PC-9 (cell line): ENCODE measurements at regions not wholly inside any gene's neighbourhood (a gene's known extent, or its start where the extent isn't known, plus 50 kb on each side); places are given as distances from the start of the nearest gene placed in this dataset.

Experiments used
- BruUV-seq: library from RNA; stranded (reverse); fragments of 400-500 nt; replicated peaks from 2 replicates; lab custom pipeline; 2021; lab: Mats Ljungman, UMichigan
- CTCF ChIA-PET: fragments of 300-600 bp; sonication (Branson Sonifier 250); formaldehyde crosslinking; loops from one replicate; lab custom pipeline; 2022; ENCODE audit warnings: antibody characterized with exemption; lab: Charles Lee
- POLR2A ChIA-PET: fragments of 300-600 bp; sonication (Branson Sonifier 250); formaldehyde crosslinking; loops from one replicate; lab custom pipeline; 2022; ENCODE audit warnings: antibody characterized with exemption; ENCODE audit not compliant: unreplicated experiment; lab: Charles Lee
- DNase-seq, 2 experiments: peaks; one replicate each; pipeline versions ENCODE4 v3.0.0 to v3.0.0-alpha.2; 2015 to 2022; ENCODE audit warnings: mixed read lengths in 1 of 2
- H2AFZ ChIP-seq: fragments of 200-600 bp; sonication (generic); 2 replicates; pipeline ENCODE4 v1.8.1; 2017; ENCODE audit warnings: antibody characterized with exemption
- H3F3A ChIP-seq: fragments of 200-600 bp; sonication (generic); 2 replicates; pipeline ENCODE4 v1.8.1; 2017; ENCODE audit warnings: antibody characterized with exemption, mild to moderate bottlenecking, low read depth; ENCODE audit not compliant: insufficient read depth
- H3K27ac ChIP-seq: fragments of 200-600 bp; sonication (generic); 2 replicates; pipeline ENCODE4 v1.6.1; 2016; ENCODE audit warnings: mixed run types
- H3K27me3 ChIP-seq: fragments of 200-600 bp; sonication (generic); 2 replicates; pipeline ENCODE4 v1.6.1; 2016; ENCODE audit warnings: low read depth, mixed run types; ENCODE audit not compliant: insufficient read depth
- H3K36me3 ChIP-seq: fragments of 200-600 bp; sonication (generic); 2 replicates; pipeline ENCODE4 v1.6.1; 2016; ENCODE audit warnings: low read depth, mixed run types
- H3K4me1 ChIP-seq: fragments of 200-600 bp; sonication (generic); replicated peaks from 2 replicates; pipeline ENCODE4 v1.6.1; 2016; ENCODE audit warnings: mixed run types; ENCODE audit not compliant: insufficient read depth
- H3K4me2 ChIP-seq: fragments of 200-600 bp; sonication (generic); 2 replicates; pipeline ENCODE4 v1.6.1; 2017; ENCODE audit warnings: mixed run types
- H3K4me3 ChIP-seq: fragments of 200-600 bp; sonication (generic); 2 replicates; pipeline ENCODE4 v1.6.1; 2016; ENCODE audit warnings: mixed run types
- H3K79me2 ChIP-seq: fragments of 200-600 bp; sonication (generic); 2 replicates; pipeline ENCODE4 v1.6.1; 2017; ENCODE audit warnings: low read depth, mixed run types
- H3K9me2 ChIP-seq: fragments of 200-600 bp; sonication (generic); 2 replicates; pipeline ENCODE4 v1.8.1; 2017; ENCODE audit warnings: mild to moderate bottlenecking; ENCODE audit not compliant: insufficient read depth
- H3K9me3 ChIP-seq: fragments of 200-600 bp; sonication (generic); 2 replicates; pipeline ENCODE4 v1.8.1; 2016; ENCODE audit warnings: low read depth; ENCODE audit not compliant: insufficient read depth
- H4K20me1 ChIP-seq: fragments of 200-600 bp; sonication (generic); 2 replicates; pipeline ENCODE4 v1.8.1; 2017; ENCODE audit not compliant: insufficient read depth
- EZH2 ChIP-seq: fragments of 200-600 bp; sonication (generic); IDR thresholded peaks from 2 replicates; pipeline ENCODE4 v1.8.0; 2017; ENCODE audit warnings: antibody characterized with exemption, low read depth
- intact Hi-C: fragments of 100-400 bp; cut with micrococcal nuclease; formaldehyde crosslinking; loops from one replicate; pipeline ENCODE4 v1.10.0; 2022; ENCODE audit not compliant: unreplicated experiment
- TF ChIP-seq, protein P1 (sequence below): fragments of 200-600 bp; sonication (generic); conservative IDR thresholded peaks from 2 replicates; pipeline ENCODE4 v1.6.1; 2017; ENCODE audit warnings: mixed run types, antibody characterized with exemption, mild to moderate bottlenecking, moderate library complexity

DNA sequence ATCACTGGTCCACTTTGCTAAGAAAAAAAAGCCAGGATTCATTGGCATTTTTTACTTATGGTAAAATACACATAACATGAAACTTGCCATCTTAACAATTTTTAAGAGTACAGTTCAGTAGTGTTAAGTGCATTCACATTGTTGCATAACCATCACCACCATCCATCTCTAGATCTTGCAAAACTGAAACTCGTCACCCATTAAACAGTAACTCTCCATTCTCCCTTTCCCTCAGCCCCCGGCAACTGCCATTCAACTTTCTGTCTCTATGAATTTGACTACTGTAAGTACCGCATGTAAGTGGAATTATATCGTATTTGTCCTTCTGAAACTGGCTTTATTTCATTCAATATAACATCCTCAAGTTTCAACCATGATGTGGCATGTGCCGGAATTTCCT, 56.3 kb upstream of the LNX1 start:
- H4K20me1 ChIP-seq = no peaks in the 10 kb centered on the region
- H3K4me3 ChIP-seq = no peak overlapping the region
- no peak overlapping the region for H3K27ac ChIP-seq
- DNase-seq = no peak
- H3K79me2 ChIP-seq = no peaks in the 10 kb centered on the region
- H2AFZ ChIP-seq = no peak overlapping the region
- intact Hi-C loops = no loop called here
- no peaks in the 10 kb centered on the region for H3F3A ChIP-seq
- H3K36me3 ChIP-seq = no peaks in the 10 kb centered on the region
- BruUV-seq = no TSS peak
- no peaks in the 10 kb centered on the region for H3K9me2 ChIP-seq
- TF ChIP-seq EZH2 = no peak
- TF ChIP-seq, protein P1, sequence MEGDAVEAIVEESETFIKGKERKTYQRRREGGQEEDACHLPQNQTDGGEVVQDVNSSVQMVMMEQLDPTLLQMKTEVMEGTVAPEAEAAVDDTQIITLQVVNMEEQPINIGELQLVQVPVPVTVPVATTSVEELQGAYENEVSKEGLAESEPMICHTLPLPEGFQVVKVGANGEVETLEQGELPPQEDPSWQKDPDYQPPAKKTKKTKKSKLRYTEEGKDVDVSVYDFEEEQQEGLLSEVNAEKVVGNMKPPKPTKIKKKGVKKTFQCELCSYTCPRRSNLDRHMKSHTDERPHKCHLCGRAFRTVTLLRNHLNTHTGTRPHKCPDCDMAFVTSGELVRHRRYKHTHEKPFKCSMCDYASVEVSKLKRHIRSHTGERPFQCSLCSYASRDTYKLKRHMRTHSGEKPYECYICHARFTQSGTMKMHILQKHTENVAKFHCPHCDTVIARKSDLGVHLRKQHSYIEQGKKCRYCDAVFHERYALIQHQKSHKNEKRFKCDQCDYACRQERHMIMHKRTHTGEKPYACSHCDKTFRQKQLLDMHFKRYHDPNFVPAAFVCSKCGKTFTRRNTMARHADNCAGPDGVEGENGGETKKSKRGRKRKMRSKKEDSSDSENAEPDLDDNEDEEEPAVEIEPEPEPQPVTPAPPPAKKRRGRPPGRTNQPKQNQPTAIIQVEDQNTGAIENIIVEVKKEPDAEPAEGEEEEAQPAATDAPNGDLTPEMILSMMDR = no peak
- POLR2A ChIA-PET = no interaction called here
- H3K27me3 ChIP-seq = no peaks in the 10 kb centered on the region
- CTCF ChIA-PET = no interaction called here
- no peaks in the 10 kb centered on the region for H3K9me3 ChIP-seq
- no peak overlapping the region for H3K4me2 ChIP-seq
- H3K4me1 ChIP-seq = peaks cover 6% of the 10 kb centered on the region; the same call in 1 of the 2 replicates

DNA sequence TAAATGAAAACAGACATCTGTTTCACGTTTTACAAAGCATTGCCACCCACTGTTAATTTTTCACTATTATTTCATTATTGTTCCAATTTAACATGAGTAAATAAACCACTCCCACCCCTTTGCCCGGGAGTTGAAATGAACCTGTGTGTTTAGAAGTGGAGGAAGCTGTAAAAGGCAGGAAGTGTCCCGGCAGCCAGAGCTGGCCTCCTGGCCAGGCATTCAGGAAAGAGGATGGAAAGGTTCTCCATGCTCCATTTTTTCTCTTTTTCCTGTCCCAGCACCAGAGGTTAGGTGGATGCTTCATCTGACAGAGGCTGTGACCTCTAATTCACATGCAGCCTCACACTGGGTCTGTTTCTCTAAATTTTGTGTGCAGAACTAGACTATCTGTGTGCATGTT, 55.5 kb upstream of the LNX1 start:
- TF ChIP-seq, protein P1 = no peak
- no peak for TF ChIP-seq EZH2
- Histone ChIP-seq H3K9me3 (no peaks in the 10 kb centered on the region), H3K4me1 (peaks cover 6% of the 10 kb centered on the region; the same call in 1 of the 2 replicates), H3K27ac (no peak overlapping the region), H3K36me3 (no peaks in the 10 kb centered on the region), H3K27me3 (no peaks in the 10 kb centered on the region), H3F3A (no peaks in the 10 kb centered on the region), H4K20me1 (no peaks in the 10 kb centered on the region), H2AFZ (no peak overlapping the region), H3K9me2 (no peaks in the 10 kb centered on the region), H3K79me2 (no peaks in the 10 kb centered on the region), H3K4me3 (no peak overlapping the region), H3K4me2 (no peak overlapping the region)
- POLR2A ChIA-PET = no interaction called here
- DNase-seq = no peak
- CTCF ChIA-PET = no interaction called here
- no TSS peak for BruUV-seq
- intact Hi-C loops = no loop called here

GRCh38 chr4:53645108-53645507, 53.8 kb upstream of the LNX1 start:
- Histone ChIP-seq H3K9me3 (no peaks in the 10 kb centered on the region), H3K4me2 (peak overlapping the region; percentile 38), H3K9me2 (no peaks in the 10 kb centered on the region), H3K79me2 (no peaks in the 10 kb centered on the region), H3K4me1 (peaks cover 6% of the 10 kb centered on the region; the same call in 1 of the 2 replicates), H4K20me1 (no peaks in the 10 kb centered on the region), H3K27me3 (no peaks in the 10 kb centered on the region), H3K4me3 (no peak overlapping the region), H3F3A (no peaks in the 10 kb centered on the region), H3K27ac (no peak overlapping the region), H3K36me3 (no peaks in the 10 kb centered on the region), H2AFZ (no peak overlapping the region)
- ChIA-PET CTCF (no interaction called here), POLR2A (interaction anchor here (0.6 kb wide), 1 partner anchor 275 kb away, joined by 3 read pairs; no protein-coding TSS in a partner anchor)
- intact Hi-C loops = loop anchor here (2.0 kb wide), 1 partner anchor 44 kb away; no protein-coding TSS in a partner anchor
- no peak for DNase-seq
- TF ChIP-seq, protein P1 = no peak
- no peak for TF ChIP-seq EZH2
- no TSS peak for BruUV-seq
